Activated T-cell treated with anti-CD3 and anti-CD28 coated beads, Interleukin-2, amount 50 U/mL, for 4 hours (primary cell): ENCODE measurements at regions not wholly inside any gene's neighbourhood (a gene's known extent, or its start where the extent isn't known, plus 50 kb on each side); places are given as distances from the start of the nearest gene placed in this dataset.
A peak's percentile ranks its signal among the peaks of the same experiment; 100 is the strongest.

Experiments
- ATAC-seq, 2 donors: fragments of 200-7000 bp; cut with Tn5 transposase; one replicate each; pipeline ENCODE4 v1.10.0; 2021
- DNase-seq: peaks from one replicate; pipeline ENCODE4 v3.0.0-alpha.2; 2020
- H3K27me3 Mint-ChIP-seq: one replicate; pipeline ENCODE4 v1.8.0; 2021; ENCODE audit warnings: low read depth, mixed read lengths
- H3K36me3 Mint-ChIP-seq: one replicate; pipeline ENCODE4 v1.8.0; 2022; ENCODE audit warnings: mixed read lengths; ENCODE audit not compliant: insufficient read depth
- H3K4me1 Mint-ChIP-seq: one replicate; pipeline ENCODE4 v1.8.0; 2021; ENCODE audit warnings: low read depth, mixed read lengths
- H3K4me3 Mint-ChIP-seq: one replicate; pipeline ENCODE4 v1.8.0; 2021; ENCODE audit warnings: mild to moderate bottlenecking, moderate library complexity, mixed read lengths
- H3K9me3 Mint-ChIP-seq: one replicate; pipeline ENCODE4 v1.8.0; 2021; ENCODE audit warnings: mixed read lengths

DNA sequence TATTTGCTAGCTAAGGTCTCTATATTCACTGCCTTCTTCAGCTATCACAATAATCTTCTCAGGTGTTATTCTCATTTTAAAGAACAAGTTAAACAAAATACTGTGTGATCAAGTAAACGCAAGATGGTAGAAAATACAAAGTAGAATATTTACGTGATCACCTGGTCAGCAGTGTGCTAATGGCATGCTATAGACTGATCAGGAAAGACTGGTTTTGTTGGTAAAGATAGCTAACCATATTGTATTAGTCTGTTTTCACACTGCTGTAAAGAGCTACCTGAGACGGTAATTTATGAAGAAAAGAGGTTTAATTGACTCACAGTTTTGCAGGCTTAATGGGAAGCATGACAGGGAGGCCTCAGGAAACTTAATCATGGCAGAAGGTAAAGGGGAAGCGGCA is 50.4 kb downstream of the ZBTB38 start:
- H3K4me3 Mint-ChIP-seq, result no peak overlapping the region
- peaks cover 59% of the 10 kb centered on the region for H3K4me1 Mint-ChIP-seq
- no peaks in the 10 kb centered on the region for H3K27me3 Mint-ChIP-seq
- peaks cover 34% of the 10 kb centered on the region for H3K36me3 Mint-ChIP-seq
- no peak for DNase-seq
- H3K9me3 Mint-ChIP-seq, result no peaks in the 10 kb centered on the region
- ATAC-seq, result no peak

DNA sequence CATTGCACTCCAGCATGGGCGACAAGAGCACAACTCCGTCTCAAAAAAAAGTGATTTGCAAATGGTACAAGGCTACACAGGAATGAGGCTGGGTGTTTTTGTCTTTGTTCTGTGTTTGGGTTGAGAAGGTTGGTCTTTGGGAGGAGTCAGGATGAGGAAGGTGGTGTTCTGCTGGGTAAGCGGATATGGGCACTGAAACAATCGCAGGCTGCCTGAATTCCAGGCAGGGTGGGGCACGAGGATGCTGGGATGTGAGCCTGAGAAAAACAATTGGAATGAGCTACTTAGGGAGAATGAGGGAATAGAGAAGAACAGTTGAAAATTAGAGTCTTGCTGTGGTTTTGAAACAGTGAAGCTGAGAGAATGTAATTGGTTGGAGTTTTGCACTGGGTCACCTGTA is 51.6 kb downstream of the ZBTB38 start:
- Mint-ChIP-seq H3K27me3 (no peaks in the 10 kb centered on the region), H3K4me3 (no peak overlapping the region), H3K4me1 (peaks cover 47% of the 10 kb centered on the region), H3K36me3 (peaks cover 30% of the 10 kb centered on the region), H3K9me3 (no peaks in the 10 kb centered on the region)
- ATAC-seq (no peak), DNase-seq (no peak)

DNA sequence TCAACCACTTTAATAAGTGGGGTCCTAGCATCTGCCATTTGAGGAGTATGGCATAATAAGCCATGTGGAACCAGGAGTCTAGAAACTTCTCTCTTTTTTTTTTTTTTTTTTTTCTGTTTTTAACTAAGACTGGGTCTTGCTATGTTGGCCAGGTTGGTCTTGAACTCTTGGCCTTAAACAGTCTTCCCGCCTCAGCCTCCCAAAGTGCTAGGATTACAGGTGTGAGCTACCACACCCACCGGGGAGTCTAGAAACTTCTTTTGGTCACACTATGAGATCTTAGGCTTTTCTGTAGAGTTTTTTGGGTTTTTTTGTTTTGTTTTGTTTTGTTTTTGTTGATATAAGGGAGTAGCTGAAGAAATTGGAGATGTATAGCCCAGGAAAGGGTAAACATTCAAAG is 52.9 kb downstream of the ZBTB38 start:
- Mint-ChIP-seq H3K9me3 (no peaks in the 10 kb centered on the region), H3K36me3 (peaks cover 28% of the 10 kb centered on the region), H3K4me1 (peaks cover 46% of the 10 kb centered on the region), H3K4me3 (no peak overlapping the region), H3K27me3 (no peaks in the 10 kb centered on the region)
- ATAC-seq (no peak), DNase-seq (no peak)

DNA sequence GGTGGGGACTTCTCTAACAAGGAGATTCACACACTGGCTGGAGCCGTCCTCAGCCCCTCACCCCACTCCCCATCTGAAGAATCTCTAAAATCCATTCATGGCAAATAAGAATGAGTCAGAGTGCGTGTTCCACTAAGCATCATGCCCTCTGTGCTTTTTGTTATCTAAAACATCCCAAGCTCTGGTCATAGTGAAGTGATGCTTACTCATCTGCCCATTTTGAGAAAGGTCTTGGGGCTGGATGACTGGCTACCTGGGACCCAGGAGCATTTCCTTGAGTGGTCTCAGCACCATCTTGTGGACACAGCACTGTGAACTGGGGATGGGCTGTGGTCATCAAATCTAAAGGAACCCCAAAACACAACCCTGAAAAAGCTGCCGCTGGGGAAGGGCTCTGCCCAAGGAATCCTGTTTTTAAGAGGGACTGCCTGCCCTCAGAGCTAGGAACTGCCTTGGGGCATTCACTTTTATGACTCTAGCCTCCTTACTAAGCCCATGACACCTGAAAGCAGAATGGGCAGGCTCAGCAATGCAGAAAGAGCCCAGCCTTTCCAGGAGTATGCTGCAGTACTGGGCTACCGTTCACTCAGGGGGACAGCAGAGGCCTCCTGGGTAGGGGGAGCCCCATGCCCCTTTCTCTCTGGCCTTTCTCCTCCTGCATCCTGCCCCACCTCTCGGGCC is 53.5 kb downstream of the ZBTB38 start:
- peaks cover 26% of the 10 kb centered on the region for H3K36me3 Mint-ChIP-seq
- no peaks in the 10 kb centered on the region for H3K9me3 Mint-ChIP-seq
- ATAC-seq (no peak), DNase-seq (no peak)
- peaks cover 46% of the 10 kb centered on the region for H3K4me1 Mint-ChIP-seq
- no peak overlapping the region for H3K4me3 Mint-ChIP-seq
- H3K27me3 Mint-ChIP-seq, result no peaks in the 10 kb centered on the region

DNA sequence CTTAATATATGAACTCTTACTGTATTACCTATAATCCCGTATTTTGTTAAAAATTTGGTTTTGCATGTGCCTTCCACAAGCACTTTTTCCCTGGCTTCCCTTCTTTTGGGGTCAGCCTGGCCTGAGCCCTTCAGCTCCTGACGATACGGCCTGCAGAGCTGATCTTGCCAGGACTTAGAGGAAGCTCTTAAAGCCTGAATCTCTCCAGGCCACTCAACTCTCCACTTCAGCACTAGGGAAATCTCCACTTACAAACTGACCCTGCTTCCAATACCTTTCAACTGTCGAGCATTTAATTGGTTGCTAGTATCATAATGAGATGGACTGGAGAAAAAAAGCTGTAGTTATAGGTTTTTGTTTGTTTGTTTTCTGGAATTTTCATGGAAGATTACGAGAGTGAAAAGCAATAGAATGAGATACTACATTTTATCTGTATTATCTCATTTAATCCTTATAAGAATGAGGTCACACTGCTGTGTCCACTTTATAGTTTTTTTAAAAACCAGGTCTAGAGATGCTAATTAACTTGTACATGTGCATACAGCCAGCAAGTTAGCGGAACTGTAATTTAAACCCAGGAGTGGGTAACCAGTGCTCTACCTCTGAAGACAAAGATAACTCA is 54.8 kb downstream of the ZBTB38 start:
- no peak overlapping the region for H3K4me3 Mint-ChIP-seq
- H3K36me3 Mint-ChIP-seq, result peaks cover 23% of the 10 kb centered on the region
- DNase-seq (no peak), ATAC-seq (no peak)
- H3K27me3 Mint-ChIP-seq, result no peaks in the 10 kb centered on the region
- peaks cover 42% of the 10 kb centered on the region for H3K4me1 Mint-ChIP-seq
- no peaks in the 10 kb centered on the region for H3K9me3 Mint-ChIP-seq

DNA sequence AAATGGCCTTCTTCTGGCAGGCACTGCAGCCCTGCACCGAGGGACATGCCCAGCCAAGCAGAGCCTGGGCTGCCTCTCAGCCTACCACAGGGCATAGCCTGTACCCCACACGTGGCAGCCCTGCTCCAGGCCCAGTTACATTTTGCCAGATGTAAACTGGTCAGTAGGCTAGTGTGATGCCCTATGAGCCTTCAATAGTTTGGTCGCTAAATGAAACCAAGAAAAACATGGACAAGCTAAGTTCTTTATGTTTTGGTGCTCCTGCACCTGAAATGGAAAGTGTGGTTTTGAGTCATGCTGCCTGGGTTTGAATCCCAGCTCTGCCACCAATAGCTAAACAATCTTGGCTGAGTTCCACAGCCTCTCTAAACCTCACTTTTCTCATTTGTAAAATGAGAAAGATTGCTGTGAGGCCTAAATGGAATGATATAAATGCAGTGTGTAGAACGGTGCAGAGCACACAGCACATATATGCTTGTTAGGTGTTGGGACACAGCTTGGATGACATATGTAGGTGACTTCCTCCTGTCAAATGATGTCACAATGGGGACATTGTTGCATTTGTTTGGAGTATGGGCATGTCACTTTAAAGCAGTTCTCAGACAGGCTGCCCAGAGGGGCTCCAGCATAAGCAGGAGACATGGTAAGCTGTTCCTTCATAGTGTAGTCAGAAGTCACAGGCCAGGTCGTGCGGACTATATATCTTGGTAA is 57.4 kb downstream of the ZBTB38 start:
- Mint-ChIP-seq H3K36me3 (peaks cover 10% of the 10 kb centered on the region), H3K4me1 (peaks cover 26% of the 10 kb centered on the region), H3K4me3 (no peak overlapping the region)

DNA sequence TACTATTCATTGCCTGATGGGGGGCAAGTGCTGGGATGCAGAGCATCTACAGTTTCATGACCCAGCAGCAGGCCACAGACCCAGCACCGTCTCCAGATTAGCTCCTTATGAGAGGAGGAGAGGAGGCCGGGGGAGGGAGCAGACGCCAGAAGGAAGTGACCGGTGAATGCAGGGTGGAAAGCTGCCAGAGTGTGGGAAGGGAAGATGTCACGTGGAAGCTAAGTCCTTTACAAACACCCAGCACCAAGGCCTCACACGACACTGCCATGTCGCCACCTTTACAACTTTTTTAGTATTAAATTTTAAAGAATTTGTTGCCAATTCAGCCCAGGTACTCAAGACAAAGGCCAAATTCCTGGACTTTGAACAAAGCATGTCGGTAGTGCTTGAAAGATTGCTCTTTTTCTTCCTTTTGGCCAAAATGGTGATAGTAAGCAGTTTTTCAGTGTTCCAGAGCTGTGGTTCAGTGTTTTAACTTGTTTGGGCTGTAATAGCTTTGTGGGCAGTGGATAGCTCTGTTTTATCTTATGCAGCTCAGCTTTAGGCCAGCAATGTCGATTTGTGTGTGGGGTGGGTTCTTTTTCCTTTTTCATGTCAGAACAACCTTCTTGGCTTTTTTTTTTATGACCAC is 58.2 kb downstream of the ZBTB38 start:
- Mint-ChIP-seq H3K4me3 (no peak overlapping the region), H3K9me3 (no peaks in the 10 kb centered on the region), H3K27me3 (no peaks in the 10 kb centered on the region), H3K36me3 (peaks cover 10% of the 10 kb centered on the region), H3K4me1 (peaks cover 23% of the 10 kb centered on the region)
- DNase-seq (no peak), ATAC-seq (no peak)

More for the DNA sequence above, 57.4 kb downstream of the ZBTB38 start:
- DNase-seq (no peak), ATAC-seq (peak in 1 of 2 donors; percentile 43)
- Mint-ChIP-seq H3K27me3 (no peaks in the 10 kb centered on the region), H3K9me3 (no peaks in the 10 kb centered on the region)

DNA sequence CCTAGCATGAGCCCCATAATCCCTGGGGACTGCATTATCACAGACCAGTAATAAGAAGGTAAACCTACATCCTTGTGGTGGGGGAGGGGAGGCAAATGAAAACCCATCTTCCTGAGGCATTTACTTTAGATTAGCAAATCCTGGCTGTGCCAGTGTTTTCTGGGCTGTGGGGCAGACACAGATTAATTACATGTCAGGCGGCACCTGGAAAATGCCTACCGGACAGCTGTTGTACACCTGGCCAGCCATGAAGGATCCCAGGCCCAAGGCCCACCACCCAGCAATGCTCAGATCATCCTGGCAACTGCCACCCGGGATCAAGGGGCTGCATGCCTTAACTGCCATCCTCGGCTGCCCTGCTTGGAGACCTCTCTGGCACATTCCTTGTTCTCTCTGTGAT is 59.1 kb upstream of the RASA2 start:
- DNase-seq (no peak), ATAC-seq (no peak)
- Mint-ChIP-seq H3K4me3 (no peak overlapping the region), H3K27me3 (no peaks in the 10 kb centered on the region), H3K9me3 (no peaks in the 10 kb centered on the region), H3K4me1 (peaks cover 25% of the 10 kb centered on the region), H3K36me3 (peaks cover 16% of the 10 kb centered on the region)

DNA sequence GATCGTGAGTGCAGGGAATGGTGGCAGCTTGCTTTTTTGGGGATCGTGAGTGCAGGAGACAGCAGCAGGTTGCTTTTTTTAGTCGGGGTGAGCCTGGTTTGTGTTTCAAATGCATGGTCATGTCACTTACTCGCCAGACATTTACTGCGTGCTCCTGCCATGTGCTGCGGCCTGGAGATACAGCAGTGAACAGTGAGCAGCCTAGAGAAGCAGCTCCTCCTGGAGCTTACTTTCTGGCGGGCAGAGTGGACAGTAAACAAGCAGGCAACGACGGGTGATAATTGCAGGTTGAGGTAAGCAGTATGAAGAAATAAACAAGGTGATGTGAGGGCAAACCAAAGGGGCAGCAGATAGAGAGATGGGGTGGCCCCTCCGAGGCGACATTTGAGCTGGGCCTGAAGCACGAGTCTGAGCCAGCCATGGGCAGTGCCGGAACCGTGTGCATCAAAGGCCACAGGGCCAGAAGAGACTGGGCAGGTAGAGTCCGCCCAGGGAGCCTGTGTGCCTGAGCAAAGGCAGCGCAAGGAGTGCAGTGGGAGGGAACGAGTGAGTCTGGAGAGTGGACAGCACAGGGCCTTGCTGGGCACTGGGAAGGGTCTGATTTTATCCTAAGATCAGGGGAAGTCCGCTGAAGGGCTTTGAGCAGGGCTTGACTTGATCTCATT is 57.3 kb upstream of the RASA2 start:
- ATAC-seq, result no peak

DNA sequence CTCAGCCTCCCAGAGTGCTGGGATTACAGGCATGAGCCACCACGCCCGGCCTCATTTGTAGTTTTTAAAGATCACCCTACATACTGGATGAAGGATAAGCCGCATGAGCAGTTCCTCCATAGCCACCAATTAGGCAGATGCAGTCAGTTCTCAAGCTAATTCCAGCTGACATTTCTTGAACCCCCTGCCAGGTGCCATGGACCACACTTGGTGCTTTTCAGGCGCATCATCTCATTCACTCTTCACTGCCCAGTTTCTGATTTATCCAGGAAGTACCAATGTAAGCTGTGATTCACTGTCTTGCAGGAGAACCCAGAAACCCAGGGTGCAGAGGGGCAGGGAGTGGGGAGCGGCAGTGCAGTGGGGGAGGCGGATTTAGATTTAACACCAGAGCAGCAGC is 56.5 kb upstream of the RASA2 start:
- peaks cover 16% of the 10 kb centered on the region for H3K36me3 Mint-ChIP-seq
- H3K4me1 Mint-ChIP-seq, result peaks cover 23% of the 10 kb centered on the region

More for the DNA sequence above, 57.3 kb upstream of the RASA2 start:
- DNase-seq, result no peak
- Mint-ChIP-seq H3K9me3 (no peaks in the 10 kb centered on the region), H3K36me3 (peaks cover 16% of the 10 kb centered on the region), H3K4me3 (no peak overlapping the region), H3K27me3 (no peaks in the 10 kb centered on the region), H3K4me1 (peaks cover 26% of the 10 kb centered on the region)

DNA sequence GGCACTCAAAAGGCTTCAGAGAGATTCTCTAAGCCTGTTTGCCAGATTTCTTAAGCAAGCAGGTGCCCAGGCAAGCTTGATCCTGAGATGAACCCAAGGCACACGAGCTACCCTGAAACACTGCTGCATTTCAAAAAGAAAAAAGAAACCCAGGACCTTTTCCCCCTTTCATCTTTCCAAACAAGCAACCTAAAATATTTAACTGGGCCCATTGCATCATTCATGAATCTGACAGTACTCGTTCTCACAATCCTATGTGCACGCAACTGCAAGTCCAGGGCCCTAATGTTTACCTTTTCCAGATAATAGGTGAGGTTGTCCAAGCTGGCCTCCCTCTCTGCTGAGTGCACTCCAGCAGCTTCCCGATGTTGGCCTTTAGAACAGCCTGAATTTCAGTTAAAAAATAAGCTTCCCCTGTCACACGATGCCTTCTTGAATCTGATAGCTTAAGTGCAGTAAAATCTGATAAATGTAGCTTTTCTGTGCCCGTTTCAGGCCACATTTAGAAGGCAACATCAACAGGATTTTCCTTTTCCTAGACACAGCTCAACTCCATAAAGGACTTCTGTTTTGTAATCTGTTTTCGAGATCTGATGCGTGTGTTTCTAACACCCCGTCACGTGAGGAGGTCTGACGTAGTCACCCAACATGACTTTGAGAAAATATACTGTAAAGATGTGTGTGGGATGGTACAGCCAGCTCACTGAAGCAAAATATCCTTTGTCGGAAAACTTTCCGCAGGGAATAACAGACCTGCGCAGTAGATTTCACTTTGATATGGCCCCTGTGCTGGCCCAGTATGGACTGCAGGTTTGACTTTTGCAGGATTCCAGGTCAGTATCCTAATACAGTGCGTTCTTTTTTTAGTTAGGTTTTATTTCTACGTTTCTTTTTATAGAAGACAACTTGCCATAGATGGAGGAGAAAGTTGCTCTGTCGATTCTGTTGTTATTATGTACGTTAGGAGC is 55.1 kb upstream of the RASA2 start:
- H3K9me3 Mint-ChIP-seq, result no peaks in the 10 kb centered on the region
- ATAC-seq (no peak), DNase-seq (no peak)
- H3K4me3 Mint-ChIP-seq, result no peak overlapping the region
- peaks cover 15% of the 10 kb centered on the region for H3K36me3 Mint-ChIP-seq
- peaks cover 17% of the 10 kb centered on the region for H3K4me1 Mint-ChIP-seq
- H3K27me3 Mint-ChIP-seq, result no peaks in the 10 kb centered on the region

More for the DNA sequence above, 56.5 kb upstream of the RASA2 start:
- DNase-seq (no peak), ATAC-seq (no peak)
- H3K9me3 Mint-ChIP-seq, result no peaks in the 10 kb centered on the region
- H3K27me3 Mint-ChIP-seq, result no peaks in the 10 kb centered on the region
- no peak overlapping the region for H3K4me3 Mint-ChIP-seq

DNA sequence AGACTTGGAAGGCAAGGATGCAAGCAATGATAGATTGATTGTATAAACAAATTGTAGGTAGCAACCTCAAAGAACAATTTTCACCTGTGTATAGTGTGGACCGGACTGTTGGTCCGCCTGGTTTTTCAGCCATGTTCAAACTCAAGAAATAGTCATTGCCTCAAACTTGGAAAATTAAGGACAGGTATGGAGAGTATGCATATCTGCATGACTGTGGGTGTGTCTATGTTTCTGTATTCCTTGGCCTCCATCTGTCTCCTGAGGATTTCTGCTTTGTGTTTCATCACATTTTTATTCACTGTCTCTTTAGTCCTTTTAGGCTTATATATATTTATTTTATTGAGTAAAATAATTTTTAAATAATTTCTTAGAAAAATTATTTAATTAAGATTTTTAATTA is 53.9 kb upstream of the RASA2 start:
- DNase-seq, result no peak
- Mint-ChIP-seq H3K4me1 (peaks cover 18% of the 10 kb centered on the region), H3K4me3 (no peak overlapping the region), H3K27me3 (no peaks in the 10 kb centered on the region), H3K36me3 (peaks cover 12% of the 10 kb centered on the region), H3K9me3 (no peaks in the 10 kb centered on the region)
- no peak for ATAC-seq

DNA sequence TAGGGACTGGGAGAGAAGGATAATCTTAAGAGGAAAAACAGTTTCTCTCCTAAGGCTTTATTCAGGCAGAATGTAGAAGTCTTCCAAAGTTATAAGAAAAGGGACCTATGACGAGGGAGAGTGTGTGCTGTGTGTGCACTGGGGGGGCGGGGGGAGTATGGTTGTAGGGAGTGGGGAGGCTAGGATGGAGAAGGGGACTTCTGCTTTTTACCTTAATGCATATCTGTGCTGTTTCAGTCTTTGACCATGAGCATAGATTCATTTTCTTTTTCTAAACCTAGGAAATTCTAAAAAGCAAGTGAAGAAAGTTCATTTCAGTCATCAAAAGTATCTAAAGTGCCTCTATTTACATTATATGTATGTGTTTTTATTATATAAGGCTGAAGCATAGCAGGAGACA is 52.6 kb upstream of the RASA2 start:
- ATAC-seq (no peak), DNase-seq (no peak)
- Mint-ChIP-seq H3K9me3 (no peaks in the 10 kb centered on the region), H3K27me3 (no peaks in the 10 kb centered on the region), H3K4me3 (no peak overlapping the region), H3K36me3 (peaks cover 17% of the 10 kb centered on the region), H3K4me1 (peaks cover 21% of the 10 kb centered on the region)
